HUES48 (cell line): ENCODE measurements at regions not wholly inside any gene's neighbourhood (a gene's known extent, or its start where the extent isn't known, plus 50 kb on each side); places are given as distances from the start of the nearest gene placed in this dataset.
"Not testable (repeated sequence)": the region's sequence is repeated elsewhere in the genome, so short reads cannot be mapped to it uniquely, and the experiment has no call there.

Experiments
- H3K27ac ChIP-seq: one replicate; pipeline ENCODE4 v1.7.0; 2013; ENCODE audit warnings: low read depth, low read length, inconsistent platforms
- H3K27me3 ChIP-seq: 2 replicates; pipeline ENCODE4 v1.6.1; 2013; ENCODE audit warnings: mild to moderate bottlenecking, low read length; ENCODE audit not compliant: control insufficient read depth, insufficient read depth
- H3K36me3 ChIP-seq: 2 replicates; pipeline ENCODE4 v1.6.1; 2013; ENCODE audit warnings: low read length; ENCODE audit not compliant: control insufficient read depth, insufficient read depth
- H3K4me1 ChIP-seq: 2 replicates; pipeline ENCODE4 v1.6.1; 2013; ENCODE audit warnings: mild to moderate bottlenecking, low read length; ENCODE audit not compliant: control insufficient read depth, insufficient read depth
- H3K4me3 ChIP-seq: 2 replicates; pipeline ENCODE4 v1.5.1; 2013; ENCODE audit warnings: mild to moderate bottlenecking, low read depth, low read length
- H3K9ac ChIP-seq: 2 replicates; pipeline ENCODE4 v1.6.1; 2013; ENCODE audit warnings: mild to moderate bottlenecking, low read depth, low read length, moderate library complexity
- H3K9me3 ChIP-seq: 2 replicates; pipeline ENCODE4 v1.6.1; 2013; ENCODE audit warnings: low read length; ENCODE audit not compliant: control insufficient read depth, insufficient read depth

DNA sequence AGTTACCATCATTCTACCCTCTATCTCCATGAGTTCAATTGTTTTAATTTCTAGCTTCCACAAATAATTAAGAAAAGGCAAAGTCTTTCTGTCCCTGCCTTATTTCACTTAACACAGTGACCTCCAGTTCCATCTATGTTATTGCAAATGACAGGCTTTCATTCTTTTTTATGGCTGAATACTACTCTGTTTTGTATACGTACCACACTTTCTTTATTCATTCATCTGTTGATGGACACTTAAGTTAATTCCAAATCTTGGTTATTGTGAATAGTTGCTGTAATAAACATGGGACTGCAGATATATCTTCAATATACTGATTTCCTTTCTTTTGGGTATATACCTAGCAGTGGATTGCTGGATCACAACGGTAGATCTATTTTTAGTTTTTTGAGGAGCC lies 314.1 kb downstream of the SV2B start:
- Histone ChIP-seq H3K36me3 (no peaks in the 10 kb centered on the region), H3K9ac (no peak overlapping the region), H3K27me3 (no peaks in the 10 kb centered on the region), H3K4me1 (no peaks in the 10 kb centered on the region), H3K27ac (no peak overlapping the region), H3K4me3 (no peak overlapping the region), H3K9me3 (no peaks in the 10 kb centered on the region)

- not testable (repeated sequence) for H3K4me3 ChIP-seq, H3K4me1 ChIP-seq, H3K9ac ChIP-seq
These were observed 315.2 kb downstream of the SV2B start for GRCh38 chr15:91415258-91415657.

GRCh38 chr15:91420689-91421088 lies 320.6 kb downstream of the SV2B start:
- Histone ChIP-seq H3K4me3 (no peak overlapping the region), H3K9me3 (no peaks in the 10 kb centered on the region), H3K27ac (no peak overlapping the region), H3K4me1 (peaks cover 8% of the 10 kb centered on the region), H3K9ac (no peak overlapping the region), H3K27me3 (no peaks in the 10 kb centered on the region), H3K36me3 (no peaks in the 10 kb centered on the region)

More at GRCh38 chr15:91415258-91415657, 315.2 kb downstream of the SV2B start:
- not testable (repeated sequence) for H3K27me3 ChIP-seq, H3K27ac ChIP-seq, H3K9me3 ChIP-seq, H3K36me3 ChIP-seq

DNA sequence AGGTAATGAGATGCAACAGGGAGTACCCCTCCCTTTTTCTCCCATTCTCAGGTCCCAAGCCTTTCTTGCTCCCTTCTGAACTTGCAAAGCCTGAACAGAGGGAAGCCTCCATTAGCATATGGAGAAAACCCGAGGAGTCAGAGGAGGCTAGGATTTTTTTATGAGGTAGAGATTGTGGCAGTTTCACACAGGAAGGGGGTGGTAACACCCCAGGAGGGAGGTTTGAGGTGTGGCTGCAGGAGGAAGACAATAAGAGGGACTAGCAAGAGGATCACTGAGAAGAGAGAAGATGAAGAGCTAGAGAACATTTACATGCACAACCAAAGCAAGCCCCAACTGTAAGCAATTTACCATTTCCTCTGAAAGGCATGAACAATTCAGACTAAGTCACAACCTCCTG lies 322.7 kb downstream of the SV2B start:
- Histone ChIP-seq H3K9ac (no peak overlapping the region), H3K36me3 (no peaks in the 10 kb centered on the region), H3K4me1 (peaks cover 8% of the 10 kb centered on the region), H3K4me3 (no peak overlapping the region), H3K9me3 (no peaks in the 10 kb centered on the region), H3K27me3 (no peaks in the 10 kb centered on the region), H3K27ac (no peak overlapping the region)

DNA sequence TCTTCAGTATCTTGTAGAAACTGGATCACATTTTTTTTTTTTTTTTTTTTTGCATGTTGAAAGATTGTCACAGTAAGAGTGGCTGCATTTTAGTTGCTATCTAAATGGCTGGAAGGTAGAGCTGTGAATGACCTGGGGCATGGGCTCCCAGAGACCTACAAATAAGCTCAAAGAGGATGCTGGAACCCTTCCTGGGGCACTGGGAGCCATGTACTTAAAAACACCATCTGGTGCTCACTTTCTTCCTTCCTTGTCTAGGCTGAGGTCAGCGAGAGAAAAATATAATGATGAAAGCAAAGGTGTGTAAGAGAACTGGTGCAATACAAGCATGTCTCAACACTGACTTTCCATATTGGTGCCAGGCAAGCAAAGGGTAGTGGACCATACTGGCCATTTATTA lies 323.9 kb downstream of the SV2B start:
- no peak overlapping the region for H3K27ac ChIP-seq
- no peaks in the 10 kb centered on the region for H3K9me3 ChIP-seq
- H3K9ac ChIP-seq: no peak overlapping the region
- H3K4me1 ChIP-seq: peaks cover 8% of the 10 kb centered on the region
- H3K27me3 ChIP-seq: no peaks in the 10 kb centered on the region
- no peak overlapping the region for H3K4me3 ChIP-seq
- H3K36me3 ChIP-seq: no peaks in the 10 kb centered on the region

DNA sequence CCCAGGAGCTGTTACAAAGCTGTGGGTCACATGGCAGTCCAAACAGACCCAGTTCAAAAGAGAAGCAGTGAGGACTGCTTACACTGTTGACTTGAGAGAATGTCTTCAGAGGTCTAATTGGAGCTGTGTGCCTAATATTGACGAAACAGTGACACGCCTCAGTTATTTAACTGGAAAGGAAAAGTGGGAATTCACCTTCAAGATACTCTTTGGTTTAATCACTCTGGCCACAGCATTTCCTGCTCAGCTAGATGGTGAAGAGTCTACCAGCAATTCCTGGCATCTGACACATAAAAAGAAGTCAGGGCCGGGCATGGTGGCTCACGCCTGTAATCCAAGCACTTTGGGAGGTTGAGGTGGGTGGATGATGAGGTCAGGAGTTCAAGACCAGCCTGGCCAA lies 326.4 kb downstream of the SV2B start:
- Histone ChIP-seq H3K27me3 (no peaks in the 10 kb centered on the region), H3K4me1 (peaks cover 8% of the 10 kb centered on the region), H3K27ac (no peak overlapping the region), H3K36me3 (no peaks in the 10 kb centered on the region), H3K9me3 (no peaks in the 10 kb centered on the region), H3K9ac (no peak overlapping the region), H3K4me3 (no peak overlapping the region)

DNA sequence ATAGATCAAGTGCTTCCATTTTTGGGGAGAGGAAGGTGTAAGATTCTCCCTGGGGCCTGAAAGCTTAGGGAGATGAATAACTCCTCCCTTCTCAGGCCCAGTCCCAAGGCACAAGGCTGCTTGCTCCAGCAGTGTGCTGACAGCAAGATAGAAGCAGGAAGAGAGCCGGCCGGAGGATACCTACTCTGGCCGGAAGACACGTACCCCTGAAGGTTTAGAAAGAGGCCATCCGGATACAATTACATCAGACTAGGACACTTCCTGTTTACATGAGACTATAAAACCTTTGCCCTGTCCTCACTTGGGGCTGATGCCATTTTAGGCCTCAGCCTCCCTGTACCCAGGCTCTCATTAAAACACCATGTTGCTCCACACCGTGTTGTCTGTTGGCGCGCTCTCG lies 329.9 kb downstream of the SV2B start:
- Histone ChIP-seq H3K36me3 (no peaks in the 10 kb centered on the region), H3K27me3 (no peaks in the 10 kb centered on the region), H3K27ac (no peak overlapping the region), H3K4me3 (no peak overlapping the region), H3K9ac (no peak overlapping the region), H3K9me3 (no peaks in the 10 kb centered on the region), H3K4me1 (no peaks in the 10 kb centered on the region)

DNA sequence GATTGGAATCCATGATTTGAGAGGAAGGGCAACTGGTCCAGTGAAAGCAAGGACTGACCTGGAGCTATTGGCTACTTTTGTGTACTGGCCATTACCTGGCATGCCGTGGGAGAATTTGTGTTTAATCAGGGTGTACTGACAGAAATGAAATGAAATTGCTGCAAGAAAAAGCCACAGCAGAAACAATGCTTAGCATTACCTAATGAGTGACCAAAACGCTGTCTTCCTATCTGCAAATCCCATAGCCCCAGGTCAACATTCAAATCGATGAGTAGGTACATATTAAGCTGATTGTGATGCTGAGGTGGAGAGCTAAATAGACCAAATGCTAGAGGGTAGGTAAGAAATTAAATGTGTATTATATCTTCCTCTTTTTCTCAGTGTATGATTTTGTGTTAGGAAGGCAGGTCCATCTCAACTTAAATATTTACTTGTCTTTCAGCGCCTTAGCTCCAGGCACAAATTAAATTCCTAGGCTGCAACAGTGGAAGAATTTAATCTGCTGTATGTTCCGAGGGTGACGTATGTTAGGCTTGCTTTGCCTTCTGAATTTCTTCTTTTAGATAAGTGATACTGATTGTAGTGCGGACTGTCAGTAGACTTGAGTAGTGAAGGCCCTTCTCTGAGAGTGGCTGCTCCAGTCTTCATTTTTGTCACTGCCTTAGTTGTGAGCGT lies 331.1 kb downstream of the SV2B start:
- H3K36me3 ChIP-seq: no peaks in the 10 kb centered on the region
- H3K9me3 ChIP-seq: no peaks in the 10 kb centered on the region
- H3K27ac ChIP-seq: no peak overlapping the region
- H3K9ac ChIP-seq: no peak overlapping the region
- no peak overlapping the region for H3K4me3 ChIP-seq
- no peaks in the 10 kb centered on the region for H3K4me1 ChIP-seq
- H3K27me3 ChIP-seq: no peaks in the 10 kb centered on the region

DNA sequence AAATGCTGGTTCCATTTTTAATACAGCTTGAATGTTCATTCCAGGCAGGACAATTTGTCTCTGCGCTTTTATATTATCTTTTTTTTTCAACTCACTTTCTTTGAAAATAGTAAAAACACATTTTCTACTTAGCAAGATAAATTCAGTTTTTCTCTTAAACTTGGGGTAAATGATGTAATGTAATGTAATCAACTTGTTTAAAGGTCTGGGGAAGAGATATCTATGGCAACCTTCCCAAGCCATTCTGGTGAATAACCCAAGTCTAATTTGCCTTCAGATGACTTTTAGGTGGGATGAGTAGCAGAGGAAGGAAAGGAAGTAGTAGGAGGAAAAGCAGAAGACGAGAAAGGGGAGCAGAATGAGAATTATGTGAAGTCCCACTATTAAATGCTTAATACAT lies 335.1 kb downstream of the SV2B start:
- Histone ChIP-seq H3K4me1 (no peaks in the 10 kb centered on the region), H3K9ac (no peak overlapping the region), H3K27ac (no peak overlapping the region), H3K27me3 (no peaks in the 10 kb centered on the region), H3K36me3 (no peaks in the 10 kb centered on the region), H3K9me3 (peaks cover 3% of the 10 kb centered on the region; the same call in 1 of the 2 replicates), H3K4me3 (no peak overlapping the region)

- Histone ChIP-seq H3K27me3 (no peaks in the 10 kb centered on the region), H3K4me1 (no peaks in the 10 kb centered on the region), H3K9me3 (no peaks in the 10 kb centered on the region), H3K36me3 (no peaks in the 10 kb centered on the region), H3K4me3 (no peak overlapping the region), H3K27ac (no peak overlapping the region), H3K9ac (no peak overlapping the region)
These were observed 344.6 kb downstream of the SV2B start for GRCh38 chr15:91444656-91445055.

DNA sequence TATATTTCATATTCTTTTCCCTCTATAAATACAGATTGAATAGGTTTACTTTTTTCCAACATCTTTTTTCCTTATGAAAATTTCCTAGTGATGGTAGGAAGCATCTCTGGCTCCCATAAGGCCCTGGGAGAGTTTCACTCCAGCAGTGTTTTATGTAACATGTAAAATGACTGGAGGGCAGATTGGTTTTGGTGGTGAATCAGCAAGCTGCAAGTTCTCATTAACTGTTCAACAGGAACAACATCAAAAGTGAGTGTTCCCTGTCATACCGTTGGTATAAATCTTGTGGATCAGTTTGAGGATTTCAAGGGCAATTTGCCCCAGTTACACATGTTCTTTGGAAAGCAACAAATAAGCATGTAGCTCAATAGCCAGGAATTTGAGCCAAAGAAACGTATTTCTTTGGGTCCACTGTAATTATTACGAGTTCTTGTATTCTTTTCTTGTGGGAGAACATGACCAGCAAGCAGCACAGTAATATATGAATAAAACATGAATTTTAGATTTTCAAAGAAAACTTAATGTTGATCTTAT lies 345.7 kb downstream of the SV2B start:
- no peak overlapping the region for H3K4me3 ChIP-seq
- no peaks in the 10 kb centered on the region for H3K27me3 ChIP-seq
- H3K9me3 ChIP-seq: no peaks in the 10 kb centered on the region
- H3K27ac ChIP-seq: no peak overlapping the region
- H3K36me3 ChIP-seq: no peaks in the 10 kb centered on the region
- no peak overlapping the region for H3K9ac ChIP-seq
- H3K4me1 ChIP-seq: no peaks in the 10 kb centered on the region
